GM13976 (cell line): ENCODE measurements at regions not wholly inside any gene's neighbourhood (a gene's known extent, or its start where the extent isn't known, plus 50 kb on each side); places are given as distances from the start of the nearest gene placed in this dataset.
"Not testable (repeated sequence)": the region's sequence is repeated elsewhere in the genome, so short reads cannot be mapped to it uniquely, and the experiment has no call there.

Source experiments
- DNase-seq: peaks from one replicate; pipeline ENCODE4 v3.0.0; 2012; ENCODE audit warnings: low spot score
- in situ Hi-C: fragments of 300-500 bp; cut with MboI; formaldehyde crosslinking; loops from one replicate; pipeline ENCODE4 v1.12.0; 2022; ENCODE audit warnings: low sequenced_read_pairs, mixed read lengths, inconsistent platforms; ENCODE audit not compliant: unreplicated experiment
- TF ChIP-seq, protein P1 (sequence below): IDR thresholded peaks from 2 replicates; pipeline ENCODE4 v1.5.1; 2012; ENCODE audit warnings: borderline replicate concordance, mild to moderate bottlenecking; ENCODE audit not compliant: insufficient read depth; ENCODE audit errors: extremely low read depth, missing control alignments, control extremely low read depth

DNA sequence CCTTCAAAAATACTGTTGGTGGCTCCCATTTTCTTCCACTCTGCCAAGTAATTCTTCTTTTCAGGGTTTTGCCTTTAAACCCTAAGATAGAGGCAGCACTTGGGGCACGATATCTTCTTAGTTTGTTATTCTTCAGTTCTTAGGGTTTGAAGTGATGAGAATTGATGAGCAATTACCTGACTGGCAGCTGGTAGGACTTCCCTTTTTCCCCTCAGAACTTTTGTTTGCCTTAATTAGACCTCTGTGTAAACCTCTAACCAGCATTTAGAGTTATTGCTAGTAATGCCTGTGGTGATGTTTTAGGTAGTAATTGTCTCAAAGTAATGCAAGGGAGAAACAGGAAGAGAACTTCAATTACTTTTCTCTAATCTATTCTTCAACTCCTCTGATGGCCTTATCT lies 683.5 kb downstream of the RPL10L start:
- TF ChIP-seq, protein P1, sequence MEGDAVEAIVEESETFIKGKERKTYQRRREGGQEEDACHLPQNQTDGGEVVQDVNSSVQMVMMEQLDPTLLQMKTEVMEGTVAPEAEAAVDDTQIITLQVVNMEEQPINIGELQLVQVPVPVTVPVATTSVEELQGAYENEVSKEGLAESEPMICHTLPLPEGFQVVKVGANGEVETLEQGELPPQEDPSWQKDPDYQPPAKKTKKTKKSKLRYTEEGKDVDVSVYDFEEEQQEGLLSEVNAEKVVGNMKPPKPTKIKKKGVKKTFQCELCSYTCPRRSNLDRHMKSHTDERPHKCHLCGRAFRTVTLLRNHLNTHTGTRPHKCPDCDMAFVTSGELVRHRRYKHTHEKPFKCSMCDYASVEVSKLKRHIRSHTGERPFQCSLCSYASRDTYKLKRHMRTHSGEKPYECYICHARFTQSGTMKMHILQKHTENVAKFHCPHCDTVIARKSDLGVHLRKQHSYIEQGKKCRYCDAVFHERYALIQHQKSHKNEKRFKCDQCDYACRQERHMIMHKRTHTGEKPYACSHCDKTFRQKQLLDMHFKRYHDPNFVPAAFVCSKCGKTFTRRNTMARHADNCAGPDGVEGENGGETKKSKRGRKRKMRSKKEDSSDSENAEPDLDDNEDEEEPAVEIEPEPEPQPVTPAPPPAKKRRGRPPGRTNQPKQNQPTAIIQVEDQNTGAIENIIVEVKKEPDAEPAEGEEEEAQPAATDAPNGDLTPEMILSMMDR, result no peak
- in situ Hi-C loops, result no loop called here
- no peak for DNase-seq

DNA sequence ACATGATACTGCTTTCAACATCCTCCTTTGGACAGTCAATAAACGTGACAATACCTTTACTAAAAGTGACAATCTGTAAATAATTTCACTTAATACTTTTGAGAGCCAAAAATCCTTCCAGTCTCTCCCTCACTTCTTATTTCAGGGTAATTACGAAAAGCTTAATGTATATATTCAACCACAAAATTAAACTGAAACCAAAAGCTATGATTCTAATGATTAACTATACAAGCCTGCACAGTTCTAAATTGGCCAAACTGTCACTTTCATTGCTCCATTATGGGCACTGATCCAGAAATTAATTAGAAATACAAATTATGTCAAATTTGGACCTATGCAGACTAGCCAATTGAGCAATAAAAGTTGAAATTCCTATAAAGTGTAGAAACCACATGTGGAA lies 696.5 kb upstream of the MIS18BP1 start:
- TF ChIP-seq, protein P1, result no peak
- in situ Hi-C loops, result no loop called here
- DNase-seq, result no peak

GRCh38 chr14:45947830-45948229 lies 694.8 kb upstream of the MIS18BP1 start:
- DNase-seq, result no peak
- in situ Hi-C loops, result no loop called here
- TF ChIP-seq, protein P1, result no peak

DNA sequence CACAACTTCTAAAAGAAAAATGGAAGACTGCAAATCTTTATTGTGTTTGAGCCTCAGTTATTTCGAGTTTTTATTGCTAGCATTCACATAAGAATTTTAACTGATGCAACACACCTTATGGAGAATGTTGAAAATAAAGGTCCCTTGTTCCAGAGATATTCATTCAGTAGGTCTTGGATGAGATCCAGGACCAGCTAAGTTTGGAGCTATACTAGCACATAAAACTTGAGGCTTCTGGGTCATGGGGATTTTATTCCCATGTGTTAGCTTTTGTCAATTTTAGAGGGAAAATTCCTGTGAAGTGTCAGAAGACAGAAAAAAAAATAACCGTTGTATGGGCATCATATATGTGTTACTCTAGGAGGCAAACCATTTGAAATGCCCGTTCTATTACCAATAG lies 693.2 kb upstream of the MIS18BP1 start:
- DNase-seq, result no peak
- TF ChIP-seq, protein P1, result no peak
- in situ Hi-C loops, result no loop called here

- in situ Hi-C loops, result no loop called here
- TF ChIP-seq, protein P1, result no peak
- no peak for DNase-seq
Observed at GRCh38 chr14:45940318-45940717, 687.3 kb upstream of the MIS18BP1 start.

GRCh38 chr14:45939572-45939971 lies 686.6 kb upstream of the MIS18BP1 start:
- TF ChIP-seq, protein P1, result no peak
- in situ Hi-C loops, result no loop called here
- DNase-seq, result no peak

DNA sequence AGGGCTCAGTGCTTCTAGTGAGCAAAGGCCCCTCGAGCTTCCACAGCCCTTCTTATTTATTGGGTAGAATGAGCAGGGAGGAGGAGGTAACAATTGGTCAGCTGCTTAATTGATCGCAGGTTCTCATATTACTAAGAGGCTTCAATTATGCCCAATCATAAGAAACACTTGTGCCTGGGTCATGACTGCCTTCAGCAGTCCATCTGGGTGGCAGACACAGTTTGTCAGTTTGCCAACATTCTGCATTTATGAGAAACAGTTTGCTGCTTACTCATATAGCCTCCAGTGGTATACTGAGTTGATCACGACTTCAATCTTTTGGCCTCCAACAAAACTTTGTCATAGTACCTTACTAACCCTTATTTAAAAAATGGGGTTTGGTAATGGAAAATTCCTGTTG lies 667.0 kb upstream of the MIS18BP1 start:
- DNase-seq, in situ Hi-C loops: not testable (repeated sequence)
